Inflammatory macrophage treated with lipopolysaccharide for 1 hour (primary cell): ENCODE measurements at regions not wholly inside any gene's neighbourhood (a gene's known extent, or its start where the extent isn't known, plus 50 kb on each side); places are given as distances from the start of the nearest gene placed in this dataset.

Experiments used
- DNase-seq, 2 donors: peaks; one replicate each; pipeline ENCODE4 v3.0.0-alpha.2; 2020 to 2022

DNA sequence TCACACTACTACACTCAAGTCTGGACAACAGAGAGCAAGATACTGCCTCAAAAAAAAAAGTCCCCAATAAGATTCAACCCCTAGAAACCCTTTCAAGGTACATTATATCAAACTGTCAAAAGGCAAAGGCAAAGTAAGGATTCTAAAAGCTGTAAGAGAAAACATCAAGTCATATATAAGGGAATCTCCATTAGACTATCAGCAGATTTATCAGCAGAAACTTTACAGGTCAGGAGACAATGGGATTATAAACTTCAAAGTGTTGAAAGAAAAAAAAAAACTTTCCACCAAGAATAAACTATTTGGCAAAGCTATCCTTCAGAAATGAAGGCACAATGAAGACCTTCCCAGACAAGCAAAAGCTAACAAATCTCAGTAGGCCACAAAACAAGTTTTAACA lies 63.5 kb upstream of the DMRT1 start:
- DNase-seq, result no peak

DNA sequence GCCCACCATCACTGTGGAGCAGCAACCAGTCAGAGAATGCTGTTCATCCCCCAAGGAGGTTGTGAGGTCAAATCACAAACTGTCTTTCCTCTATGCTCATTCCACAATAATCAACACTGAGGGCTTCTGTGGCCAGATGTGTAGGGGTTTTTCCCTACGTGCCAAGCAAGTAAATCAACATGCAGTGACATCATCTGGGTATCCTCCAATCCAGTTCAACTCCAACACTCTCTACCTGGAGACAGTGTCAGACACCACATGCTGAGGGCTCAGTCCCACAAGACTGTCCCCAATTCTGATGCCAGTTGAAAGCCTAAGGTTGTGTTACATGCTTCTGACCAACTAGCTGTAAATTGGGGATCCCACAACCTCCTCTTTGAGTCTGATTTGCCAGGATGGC lies 57.3 kb upstream of the DMRT1 start:
- no peak for DNase-seq

GRCh38 chr9:784916-785315 lies 56.6 kb upstream of the DMRT1 start:
- no peak for DNase-seq

DNA sequence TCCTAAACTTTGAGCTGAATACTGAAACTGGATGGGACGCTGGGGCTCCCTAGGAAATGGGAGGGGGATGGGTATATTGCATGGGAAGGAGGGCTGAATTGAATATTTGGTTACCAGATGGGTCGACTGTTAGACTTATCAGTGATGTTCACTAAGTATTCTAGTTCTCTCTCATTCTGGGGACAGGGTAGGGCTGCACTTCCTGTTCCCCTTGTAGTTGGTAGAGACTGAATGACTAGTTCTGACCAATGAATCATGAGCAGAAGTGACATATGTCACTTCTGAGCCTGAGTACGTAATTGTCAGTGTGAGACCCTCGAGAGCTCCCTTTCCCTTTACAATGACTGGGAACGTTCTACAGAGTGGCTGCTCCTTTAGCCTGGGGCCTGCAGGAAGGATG lies 55.5 kb upstream of the DMRT1 start:
- no peak for DNase-seq

DNA sequence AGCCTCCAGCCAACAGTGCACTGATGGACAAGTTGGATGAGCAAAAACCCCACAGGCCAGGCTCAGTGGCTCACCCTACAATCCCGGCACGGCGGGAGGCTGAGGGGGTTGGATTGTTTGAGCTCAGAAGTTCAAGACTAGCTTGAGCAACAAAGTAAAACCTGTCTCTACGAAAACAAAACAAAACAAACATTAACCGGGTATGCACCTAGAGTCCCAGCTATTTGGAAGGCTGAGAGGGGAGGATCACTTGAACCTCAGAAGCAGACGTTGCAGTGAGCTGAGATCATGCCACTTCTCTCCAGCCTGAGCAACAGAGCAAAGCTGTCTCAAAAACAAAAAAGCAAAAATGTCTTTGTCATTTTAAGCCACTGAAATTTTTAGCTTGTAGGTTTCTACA lies 55.1 kb upstream of the DMRT1 start:
- DNase-seq, result no peak

- no peak for DNase-seq
These were observed 52.7 kb upstream of the DMRT1 start for GRCh38 chr9:788777-789176.
